H54 (cell line): ENCODE measurements at regions not wholly inside any gene's neighbourhood (a gene's known extent, or its start where the extent isn't known, plus 50 kb on each side); places are given as distances from the start of the nearest gene placed in this dataset.
A peak's percentile ranks its signal among the peaks of the same experiment; 100 is the strongest.
"Not testable (repeated sequence)": the region's sequence is repeated elsewhere in the genome, so short reads cannot be mapped to it uniquely, and the experiment has no call there.

Experiments
- DNase-seq: peaks from one replicate; pipeline ENCODE4 v3.0.0; 2011; ENCODE audit warnings: low spot score, mixed read lengths; ENCODE audit not compliant: insufficient read length
- FAIRE-seq: peaks from 3 replicates; lab custom pipeline; 2011; peaks lifted over from hg19 to GRCh38; lab: Jason Lieb, UNC

DNA sequence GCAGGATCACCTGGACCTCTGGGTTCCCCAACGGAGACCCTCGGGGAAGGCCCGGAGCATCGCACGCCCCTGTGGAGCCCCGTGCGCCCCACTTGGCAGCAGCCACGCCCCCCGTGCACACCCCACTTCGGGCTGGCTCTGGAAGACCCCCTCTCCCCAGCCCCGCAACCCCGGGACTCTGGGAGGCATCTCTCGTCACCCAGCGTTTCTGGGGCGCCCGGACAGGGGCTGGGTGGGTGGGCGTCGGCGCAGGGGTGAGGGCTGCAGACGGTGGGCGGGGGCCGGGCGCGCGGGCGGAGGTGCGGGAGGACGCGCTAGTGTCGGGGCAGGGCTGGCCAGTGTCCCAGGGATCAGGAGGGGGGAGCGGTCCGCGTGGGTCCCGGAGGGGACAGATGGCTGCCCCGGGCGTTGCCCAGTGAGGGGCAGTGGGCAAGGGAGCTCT, 2897.3 kb downstream of the RPIA start:
- DNase-seq, FAIRE-seq: not testable (repeated sequence)

- not testable (repeated sequence) for FAIRE-seq, DNase-seq
Observed at GRCh38 chr2:91589454-91590328, 2898.2 kb downstream of the RPIA start.

- not testable (repeated sequence) for DNase-seq, FAIRE-seq
Observed at GRCh38 chr2:91590381-91590780, 2898.9 kb downstream of the RPIA start.

- FAIRE-seq: not testable (repeated sequence)
Observed at GRCh38 chr2:91591066-91591465, 2899.6 kb downstream of the RPIA start.

GRCh38 chr2:91597436-91597835, 2906.0 kb downstream of the RPIA start:
- DNase-seq, FAIRE-seq: not testable (repeated sequence)

More at GRCh38 chr2:91591066-91591465, 2899.6 kb downstream of the RPIA start:
- not testable (repeated sequence) for DNase-seq

DNA sequence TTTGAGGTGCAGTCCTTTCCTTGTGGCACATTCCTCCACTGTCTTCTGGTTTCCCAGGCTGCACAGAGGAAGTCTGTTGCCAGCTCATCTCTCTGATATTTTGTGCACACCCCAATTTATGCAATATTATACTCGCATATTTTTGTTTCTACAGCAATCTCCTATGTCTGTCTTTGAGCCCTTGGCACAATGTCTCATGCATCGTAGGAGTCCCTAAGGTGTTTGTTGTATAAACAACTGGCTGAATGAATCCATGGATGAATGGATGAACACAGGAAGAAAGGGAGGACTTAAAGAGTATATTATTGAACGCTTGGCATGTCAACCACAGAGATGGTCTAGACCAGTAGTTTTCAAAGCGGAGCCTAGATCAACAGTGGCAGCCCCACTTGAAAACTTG, 2907.0 kb downstream of the RPIA start:
- peak; percentile 13 for DNase-seq
- not testable (repeated sequence) for FAIRE-seq

GRCh38 chr2:91599000-91599399, 2907.5 kb downstream of the RPIA start:
- DNase-seq: not testable (repeated sequence)
- peak; percentile 58 for FAIRE-seq

GRCh38 chr2:91602860-91603259, 2911.4 kb downstream of the RPIA start:
- not testable (repeated sequence) for FAIRE-seq, DNase-seq

- DNase-seq, FAIRE-seq: not testable (repeated sequence)
Observed at GRCh38 chr2:91603996-91604395, 2912.5 kb downstream of the RPIA start.

- not testable (repeated sequence) for DNase-seq, FAIRE-seq
Observed at GRCh38 chr2:91604629-91605028, 2913.2 kb downstream of the RPIA start.

- not testable (repeated sequence) for DNase-seq, FAIRE-seq
Observed at GRCh38 chr2:91623739-91624138, 2932.3 kb downstream of the RPIA start.

GRCh38 chr2:91628471-91628870, 2937.0 kb downstream of the RPIA start:
- not testable (repeated sequence) for FAIRE-seq, DNase-seq

DNA sequence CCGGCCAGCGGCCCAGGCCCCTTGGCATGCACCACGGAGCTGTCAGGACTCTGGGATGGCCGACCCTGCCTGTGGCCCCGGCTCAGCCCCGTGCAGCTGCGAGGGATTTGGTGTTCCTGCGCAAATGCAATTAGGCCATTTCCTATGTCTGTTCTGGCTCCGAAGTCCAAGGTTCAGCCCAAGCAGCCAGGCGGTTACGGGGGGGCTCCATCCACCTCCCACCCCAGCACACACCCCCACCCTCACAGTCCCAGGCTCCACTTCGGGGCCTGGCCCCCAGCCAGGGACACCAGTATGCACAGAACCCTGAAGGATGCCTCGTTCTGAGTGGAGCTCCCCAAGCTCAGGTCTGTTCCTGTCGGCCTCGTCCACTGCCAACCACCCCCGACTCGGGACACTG, 2965.7 kb downstream of the RPIA start:
- DNase-seq, FAIRE-seq: not testable (repeated sequence)

GRCh38 chr2:91658336-91658735, 2966.9 kb downstream of the RPIA start:
- not testable (repeated sequence) for DNase-seq, FAIRE-seq

GRCh38 chr2:91659189-91659916, 2967.9 kb downstream of the RPIA start:
- not testable (repeated sequence) for DNase-seq, FAIRE-seq

DNA sequence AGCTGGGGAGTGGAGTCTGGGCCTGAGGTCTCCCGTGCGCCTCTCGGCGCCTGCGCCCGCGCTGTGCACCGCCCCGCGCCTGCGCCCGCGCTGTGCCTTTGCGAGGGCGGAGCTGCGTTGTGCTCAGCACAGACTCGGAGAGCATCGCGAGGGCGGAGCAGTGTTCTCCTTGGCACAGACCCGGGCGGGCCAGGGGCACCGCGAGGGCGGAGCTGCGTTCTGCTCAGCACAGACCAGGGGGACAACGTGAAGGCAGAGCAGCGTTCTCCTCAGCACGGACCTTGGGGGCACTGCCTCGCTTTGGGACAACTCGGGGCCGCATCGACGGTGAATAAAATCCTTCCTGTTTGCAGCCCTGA, 2968.4 kb downstream of the RPIA start:
- FAIRE-seq, DNase-seq: not testable (repeated sequence)

DNA sequence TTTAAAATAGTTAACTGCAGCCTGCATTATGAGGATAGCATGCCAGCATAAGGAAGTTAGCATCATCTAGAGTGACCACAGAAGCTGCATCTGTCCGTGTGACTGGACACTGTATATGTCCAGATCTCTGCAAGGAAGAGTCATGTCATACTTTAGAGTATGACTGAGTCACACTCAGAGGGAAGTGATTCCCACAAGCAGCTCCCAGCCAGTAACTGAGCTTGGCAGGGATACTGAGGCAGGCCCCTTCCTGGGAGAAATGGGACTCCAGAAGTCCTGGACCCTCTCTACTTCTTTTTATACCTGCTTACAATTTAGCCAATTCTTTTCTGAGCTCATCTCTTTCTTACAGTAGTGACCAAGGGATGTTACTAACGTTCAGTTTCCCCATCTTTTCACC, 2975.9 kb downstream of the RPIA start:
- FAIRE-seq, DNase-seq: not testable (repeated sequence)

DNA sequence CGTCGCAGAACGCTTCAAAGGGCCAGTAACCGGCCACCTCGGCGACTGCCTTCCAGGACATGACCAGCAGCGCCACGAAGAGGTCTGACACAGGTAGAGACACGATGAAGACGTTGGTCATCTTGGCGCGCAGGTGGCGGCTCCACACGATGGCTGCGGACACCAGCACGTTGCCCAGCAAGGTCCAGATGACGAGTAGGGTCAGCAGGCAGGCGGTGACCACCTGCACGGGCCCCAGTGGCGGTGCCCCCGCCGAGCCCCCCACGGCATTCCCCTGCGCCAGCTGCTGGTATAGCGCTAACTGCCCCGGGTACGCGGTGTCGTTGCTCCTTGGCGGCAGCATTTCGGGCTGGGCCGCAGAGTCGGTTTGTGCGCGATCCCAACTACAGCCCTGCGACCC, 2994.1 kb downstream of the RPIA start:
- not testable (repeated sequence) for FAIRE-seq, DNase-seq

- not testable (repeated sequence) for FAIRE-seq, DNase-seq
Observed at GRCh38 chr2:91686046-91686445, 2994.6 kb downstream of the RPIA start.
